HepG2 (cell line): ENCODE measurements at regions not wholly inside any gene's neighbourhood (a gene's known extent, or its start where the extent isn't known, plus 50 kb on each side); places are given as distances from the start of the nearest gene placed in this dataset.

Source experiments
- ATAC-seq: fragments of 200-7000 bp; cut with Tn5 transposase; 3 replicates; pipeline ENCODE4 v1.9.1; 2020; ENCODE audit warnings: mild to moderate bottlenecking, moderate library complexity
- BruUV-seq: library from RNA; stranded (reverse); fragments of 400-500 nt; replicated peaks from 2 replicates; lab custom pipeline; 2021; lab: Mats Ljungman, UMichigan
- CTCF ChIA-PET: fragments of 300-600 bp; formaldehyde crosslinking; extraction: SDS; loops from one replicate; lab custom pipeline; 2021; ENCODE audit warnings: low total read pairs, inconsistent platforms, low intra/inter-chr PET ratio; lab: Yijun Ruan, JAX
- POLR2A ChIA-PET: fragments of 350-600 bp; sonication (Branson Sonifier 250); formaldehyde crosslinking; loops from one replicate; lab custom pipeline; 2020; ENCODE audit warnings: antibody characterized with exemption, inconsistent platforms; lab: Yijun Ruan, JAX
- DNase-seq: peaks from one replicate; pipeline ENCODE4 v3.0.0-alpha.2; 2015; ENCODE audit warnings: low spot score
- FAIRE-seq: peaks from 3 replicates; lab custom pipeline; 2011; peaks lifted over from hg19 to GRCh38; lab: Jason Lieb, UNC
- H2AFZ ChIP-seq: one replicate; pipeline ENCODE4 v1.6.1; 2011; ENCODE audit warnings: low read length, inconsistent platforms
- H3K27ac ChIP-seq: fragments of 300-600 bp; 3 replicates; pipeline ENCODE4 v1.8.0; 2011; ENCODE audit warnings: mixed run types, mild to moderate bottlenecking, mixed read lengths, low read length, inconsistent platforms; ENCODE audit not compliant: insufficient read depth; ENCODE audit errors: extremely low read length
- H3K27me3 ChIP-seq, 2 experiments: fragments of 200-600 bp in 1 of 2; 2 replicates in 1 of 2; 3 replicates in 1 of 2; pipeline versions ENCODE4 v1.6.0 to v1.8.0; 2011; ENCODE audit warnings: low read length in 2 of 2, mild to moderate bottlenecking in 2 of 2, moderate library complexity in 2 of 2, inconsistent platforms in 1 of 2; ENCODE audit not compliant: insufficient read depth in 2 of 2, control insufficient read depth in 1 of 2
- H3K36me3 ChIP-seq, 2 experiments: fragments of 200-600 bp in 1 of 2; replicated peaks in 1 of 2; 2 replicates in 1 of 2; 3 replicates in 1 of 2; pipeline versions ENCODE4 v1.5.1 to v1.8.0; 2011; ENCODE audit warnings: low read length in 2 of 2, inconsistent platforms in 1 of 2; ENCODE audit not compliant: insufficient read depth in 2 of 2, control insufficient read depth in 1 of 2
- H3K4me1 ChIP-seq: 2 replicates; pipeline ENCODE4 v1.5.1; 2012; ENCODE audit warnings: low read length, inconsistent platforms; ENCODE audit not compliant: insufficient read depth
- H3K4me2 ChIP-seq: 2 replicates; pipeline ENCODE4 v1.6.0; 2011; ENCODE audit warnings: low read depth, low read length, inconsistent platforms
- H3K4me3 ChIP-seq, 3 experiments: fragments of 200-600 bp in 1 of 3; sonication (generic), shearing (Covaris generic) in 1 of 3; replicated peaks in 1 of 3; 2 replicates each; pipeline ENCODE4 v1.5.1; 2011 to 2016; ENCODE audit warnings: low read length in 3 of 3, inconsistent platforms in 2 of 3, low read depth in 2 of 3, mild to moderate bottlenecking in 2 of 3, control low read depth in 1 of 3, mixed read lengths in 1 of 3; ENCODE audit not compliant: insufficient read depth in 1 of 3
- H3K79me2 ChIP-seq: one replicate; pipeline ENCODE4 v1.6.1; 2011; ENCODE audit warnings: low read length, inconsistent platforms; ENCODE audit not compliant: insufficient read depth
- H3K9ac ChIP-seq: 2 replicates; pipeline ENCODE4 v1.6.0; 2011; ENCODE audit warnings: mild to moderate bottlenecking, low read depth, low read length, inconsistent platforms; ENCODE audit not compliant: insufficient read depth
- H3K9me3 ChIP-seq: 2 replicates; pipeline ENCODE4 v1.5.1; 2012; ENCODE audit warnings: mild to moderate bottlenecking, low read length
- H4K20me1 ChIP-seq: 2 replicates; pipeline ENCODE4 v1.6.0; 2011; ENCODE audit warnings: inconsistent platforms, mild to moderate bottlenecking, low read length, moderate library complexity; ENCODE audit not compliant: insufficient read depth
- AHR ChIP-seq: IDR thresholded peaks from 2 replicates; pipeline ENCODE4 v1.6.1; 2018; ENCODE audit warnings: missing genetic modification reagents, missing compliant biosample characterization
- CCAR2 ChIP-seq: fragments of 200-400 bp; formaldehyde crosslinking; optimal IDR thresholded peaks from 2 replicates; pipeline ENCODE3; 2018; ENCODE audit warnings: low read depth, mild to moderate bottlenecking, low read length, moderate library complexity
- DNMT1 ChIP-seq: sonication (generic); formaldehyde crosslinking; IDR thresholded peaks from 2 replicates; pipeline ENCODE4 v1.5.1; 2020; ENCODE audit warnings: mild to moderate bottlenecking, missing genetic modification reagents
- GMEB2 ChIP-seq: IDR thresholded peaks from 2 replicates; pipeline ENCODE4 v1.6.1; 2016; ENCODE audit warnings: missing biosample characterization, missing genetic modification reagents, low read depth
- HES4 ChIP-seq: sonication (generic); formaldehyde crosslinking; IDR thresholded peaks from 2 replicates; pipeline ENCODE4 v1.9.0; 2021; ENCODE audit warnings: mild to moderate bottlenecking, missing genetic modification reagents, borderline replicate concordance
- NFKB2 ChIP-seq: sonication (generic); formaldehyde crosslinking; IDR thresholded peaks from 2 replicates; pipeline ENCODE4 v1.4.0; 2020; ENCODE audit warnings: missing genetic modification reagents, borderline replicate concordance
- PTBP1 ChIP-seq: fragments of 200-400 bp; formaldehyde crosslinking; IDR thresholded peaks from 2 replicates; pipeline ENCODE4 v1.6.1; 2018; ENCODE audit warnings: low read length, low read depth; ENCODE audit not compliant: poor library complexity, severe bottlenecking
- SNAI1 ChIP-seq: sonication (generic); formaldehyde crosslinking; IDR thresholded peaks from 2 replicates; pipeline ENCODE4 v1.5.0; 2020; ENCODE audit warnings: mild to moderate bottlenecking, missing genetic modification reagents, borderline replicate concordance
- SNAPC5 ChIP-seq: sonication (generic); formaldehyde crosslinking; IDR thresholded peaks from 2 replicates; pipeline ENCODE4 v1.8.1; 2023; ENCODE audit warnings: mild to moderate bottlenecking, missing genetic modification reagents, borderline replicate concordance
- ZBTB14 ChIP-seq: sonication (generic); formaldehyde crosslinking; IDR thresholded peaks from 2 replicates; pipeline ENCODE4 v1.4.0; 2020; ENCODE audit warnings: missing genetic modification reagents
- ZNF615 ChIP-seq: sonication (generic); formaldehyde crosslinking; IDR thresholded peaks from 2 replicates; pipeline ENCODE4 v1.5.0; 2020; ENCODE audit warnings: mild to moderate bottlenecking, missing genetic modification reagents, borderline replicate concordance
- ZNF616 ChIP-seq: sonication (generic); formaldehyde crosslinking; IDR thresholded peaks from 2 replicates; pipeline ENCODE4 v1.5.0; 2020; ENCODE audit warnings: low read depth, mild to moderate bottlenecking, missing genetic modification reagents
- ZNF644 ChIP-seq: IDR thresholded peaks from 2 replicates; pipeline ENCODE4 v1.6.1; 2016; ENCODE audit warnings: low read depth
- WGBS: methylation state at CpG from one replicate; pipeline ENCODE4 v1.1.6; 2017; ENCODE audit warnings: low lambda C conversion rate; 5-methylcytosine and 5-hydroxymethylcytosine counted together
- in situ Hi-C: cut with HindIII; loops from 2 replicates; pipeline ENCODE4 v1.10.0; 2017; ENCODE audit warnings: low pct_unique_long_range_greater_than_20kb; ENCODE audit not compliant: extremely low pct_ligation_motif_present
- intact Hi-C: fragments of 100-400 bp; cut with micrococcal nuclease; formaldehyde crosslinking; loops from one replicate; pipeline ENCODE4 v1.10.0; 2022; ENCODE audit not compliant: unreplicated experiment

GRCh38 chr3:186452517-186452916 is 90.5 kb upstream of the DGKG start:
- intact Hi-C loops (no loop called here), in situ Hi-C loops (no loop called here)
- no peaks in the 10 kb centered on the region for H3K4me1 ChIP-seq
- CTCF ChIA-PET = no interaction called here
- no peaks in the 10 kb centered on the region for H3K79me2 ChIP-seq
- no peak overlapping the region for H2AFZ ChIP-seq
- ATAC-seq (0 out of 3 replicates have a peak, but pooled peaks have one; percentile 28), DNase-seq (no peak), FAIRE-seq (no peak)
- peaks cover 0 to 30% of the 10 kb centered on the region in 2 experiments; a peak in 4 of 5 replicates for H3K27me3 ChIP-seq
- no peaks in the 10 kb centered on the region for H3K36me3 ChIP-seq
- no peak overlapping the region for H3K27ac ChIP-seq
- H4K20me1 ChIP-seq = no peaks in the 10 kb centered on the region
- BruUV-seq = no TSS peak
- TF ChIP-seq ZNF616 (no peak), ZNF615 (CRISPR knock-in tag) (no peak), AHR (CRISPR knock-in tag) (no peak), ZBTB14 (CRISPR knock-in tag) (no peak)
- no peak overlapping the region for H3K4me3 ChIP-seq
- H3K9me3 ChIP-seq = no peaks in the 10 kb centered on the region
- H3K4me2 ChIP-seq = no peak overlapping the region
- POLR2A ChIA-PET = no interaction called here
- no peak overlapping the region for H3K9ac ChIP-seq
- 46% methylated on average over 5 of the region's 8 CpGs for WGBS

- intact Hi-C loops = no loop called here
These were observed 89.3 kb upstream of the DGKG start for GRCh38 chr3:186451371-186451770.

More at GRCh38 chr3:186451371-186451770, 89.3 kb upstream of the DGKG start:
- DNase-seq = no peak
- no peak for TF ChIP-seq CCAR2
- no peak for TF ChIP-seq HES4 (CRISPR knock-in tag)
- TF ChIP-seq PTBP1 = no peak
- no peak for TF ChIP-seq SNAPC5 (CRISPR knock-in tag)
- TF ChIP-seq NFKB2 (CRISPR knock-in tag) = no peak
- no peak for TF ChIP-seq GMEB2 (CRISPR knock-in tag)
- no peak for TF ChIP-seq SNAI1
- no peak for TF ChIP-seq DNMT1 (CRISPR knock-in tag)
- TF ChIP-seq ZNF644 (CRISPR knock-in tag) = no peak
- 60% methylated on average over 6 of the region's 6 CpGs for WGBS
- Histone ChIP-seq H3K79me2 (no peaks in the 10 kb centered on the region), H4K20me1 (no peaks in the 10 kb centered on the region), H3K4me3 (no peak overlapping the region), H2AFZ (no peak overlapping the region), H3K27me3 (peaks cover 0 to 19% of the 10 kb centered on the region in 2 experiments; a peak in 4 of 5 replicates), H3K27ac (no peak overlapping the region), H3K4me2 (no peak overlapping the region), H3K9me3 (no peaks in the 10 kb centered on the region), H3K4me1 (no peaks in the 10 kb centered on the region), H3K9ac (no peak overlapping the region), H3K36me3 (no peaks in the 10 kb centered on the region)
- in situ Hi-C loops = no loop called here
- POLR2A ChIA-PET = no interaction called here
- ATAC-seq = no peak
- BruUV-seq = no TSS peak
- no peak for FAIRE-seq
- CTCF ChIA-PET = no interaction called here
